ENCODE measurements at regions not wholly inside any gene's neighbourhood (a gene's known extent, or its start where the extent isn't known, plus 50 kb on each side); places are given as distances from the start of the nearest gene placed in this dataset.

DNA sequence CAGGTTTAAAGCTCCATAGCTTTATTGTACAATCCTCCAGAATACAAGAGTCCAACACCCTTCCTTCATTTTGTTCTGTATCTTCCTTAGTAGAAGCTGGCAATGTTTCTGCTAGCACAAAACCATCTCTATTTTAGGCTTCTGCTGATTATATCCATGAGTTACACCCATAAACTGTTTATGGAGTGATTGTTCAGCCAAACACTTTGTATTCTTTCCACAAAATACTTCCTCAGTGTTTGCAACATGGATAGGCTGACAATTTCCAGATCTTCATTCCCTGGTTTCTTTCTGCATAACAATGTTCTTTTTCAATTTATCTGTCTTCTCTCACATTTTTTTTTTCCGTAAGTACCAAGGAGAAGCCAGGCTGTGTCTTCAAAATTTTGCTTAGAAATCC is 839.9 kb upstream of the CDH8 start:
- no peak overlapping the region for H3K4me3 ChIP-seq
- intact Hi-C loops (cut with DNase I; ENCODE audit: low total_unique reads) = no loop called here
- DNase-seq = no peak

DNA sequence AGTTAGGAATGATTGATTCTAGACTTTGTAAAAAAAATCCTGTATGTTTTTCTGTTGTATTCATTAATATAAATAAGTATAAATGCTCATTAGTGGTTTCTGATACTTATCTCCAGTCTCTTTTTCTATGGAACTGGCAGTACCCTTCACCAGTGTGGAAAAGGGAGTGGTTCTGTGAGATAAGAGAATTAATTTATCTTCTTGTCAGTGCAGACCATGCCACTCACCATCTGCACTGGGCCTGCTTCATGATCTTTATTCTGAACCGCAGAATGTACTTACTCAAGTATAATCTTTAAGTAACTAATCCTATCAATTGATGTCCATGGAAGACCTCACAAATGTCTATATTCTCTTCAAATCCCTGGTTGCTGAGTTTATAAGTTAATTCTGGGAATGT is 836.1 kb upstream of the CDH8 start:
- Histone ChIP-seq H3K27ac (no peak overlapping the region), H3K4me3 (no peak overlapping the region), H3K36me3 (no peaks in the 10 kb centered on the region), H3K27me3 (no peaks in the 10 kb centered on the region), H3K9me3 (no peaks in the 10 kb centered on the region), H3K4me1 (no peaks in the 10 kb centered on the region)
- intact Hi-C loops (cut with DNase I; ENCODE audit: low total_unique reads) = no loop called here
- TF ChIP-seq, protein P1, sequence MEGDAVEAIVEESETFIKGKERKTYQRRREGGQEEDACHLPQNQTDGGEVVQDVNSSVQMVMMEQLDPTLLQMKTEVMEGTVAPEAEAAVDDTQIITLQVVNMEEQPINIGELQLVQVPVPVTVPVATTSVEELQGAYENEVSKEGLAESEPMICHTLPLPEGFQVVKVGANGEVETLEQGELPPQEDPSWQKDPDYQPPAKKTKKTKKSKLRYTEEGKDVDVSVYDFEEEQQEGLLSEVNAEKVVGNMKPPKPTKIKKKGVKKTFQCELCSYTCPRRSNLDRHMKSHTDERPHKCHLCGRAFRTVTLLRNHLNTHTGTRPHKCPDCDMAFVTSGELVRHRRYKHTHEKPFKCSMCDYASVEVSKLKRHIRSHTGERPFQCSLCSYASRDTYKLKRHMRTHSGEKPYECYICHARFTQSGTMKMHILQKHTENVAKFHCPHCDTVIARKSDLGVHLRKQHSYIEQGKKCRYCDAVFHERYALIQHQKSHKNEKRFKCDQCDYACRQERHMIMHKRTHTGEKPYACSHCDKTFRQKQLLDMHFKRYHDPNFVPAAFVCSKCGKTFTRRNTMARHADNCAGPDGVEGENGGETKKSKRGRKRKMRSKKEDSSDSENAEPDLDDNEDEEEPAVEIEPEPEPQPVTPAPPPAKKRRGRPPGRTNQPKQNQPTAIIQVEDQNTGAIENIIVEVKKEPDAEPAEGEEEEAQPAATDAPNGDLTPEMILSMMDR (IDR thresholded peaks at IDR 0.05) = no peak
- no peak for TF ChIP-seq POLR2A (IDR thresholded peaks at IDR 0.05)
- no peak for DNase-seq

More for the DNA sequence above, 839.9 kb upstream of the CDH8 start:
- Histone ChIP-seq H3K27ac (no peak overlapping the region), H3K36me3 (no peaks in the 10 kb centered on the region), H3K27me3 (no peaks in the 10 kb centered on the region), H3K4me1 (no peaks in the 10 kb centered on the region), H3K9me3 (no peaks in the 10 kb centered on the region)
- TF ChIP-seq POLR2A (IDR thresholded peaks at IDR 0.05) = no peak
- TF ChIP-seq, protein P1 (IDR thresholded peaks at IDR 0.05) = no peak

DNA sequence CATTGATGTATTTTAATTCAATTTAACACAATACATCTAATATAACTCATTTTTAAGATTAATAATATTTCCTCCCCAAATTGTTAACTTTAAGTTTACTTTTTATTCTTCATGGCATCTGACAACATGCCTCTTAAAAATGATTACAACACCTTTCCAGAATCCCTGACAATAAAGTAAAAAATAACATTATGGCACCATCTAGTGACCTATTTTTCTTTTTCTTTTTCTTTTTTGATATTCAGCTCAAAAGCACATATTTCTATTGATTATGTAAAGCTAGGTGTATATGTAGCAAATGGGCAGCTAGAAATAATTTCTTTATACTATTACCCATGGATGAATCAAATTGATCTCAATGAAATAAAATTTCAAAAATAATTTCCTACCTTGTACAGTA is 834.3 kb upstream of the CDH8 start:
- no peaks in the 10 kb centered on the region for H3K36me3 ChIP-seq
- intact Hi-C loops (cut with DNase I; ENCODE audit: low total_unique reads) = no loop called here
- H3K27ac ChIP-seq = no peak overlapping the region
- H3K27me3 ChIP-seq = no peaks in the 10 kb centered on the region
- TF ChIP-seq, protein P1 (IDR thresholded peaks at IDR 0.05) = no peak
- no peak for DNase-seq
- no peak overlapping the region for H3K4me3 ChIP-seq
- H3K4me1 ChIP-seq = no peaks in the 10 kb centered on the region
- no peaks in the 10 kb centered on the region for H3K9me3 ChIP-seq

DNA sequence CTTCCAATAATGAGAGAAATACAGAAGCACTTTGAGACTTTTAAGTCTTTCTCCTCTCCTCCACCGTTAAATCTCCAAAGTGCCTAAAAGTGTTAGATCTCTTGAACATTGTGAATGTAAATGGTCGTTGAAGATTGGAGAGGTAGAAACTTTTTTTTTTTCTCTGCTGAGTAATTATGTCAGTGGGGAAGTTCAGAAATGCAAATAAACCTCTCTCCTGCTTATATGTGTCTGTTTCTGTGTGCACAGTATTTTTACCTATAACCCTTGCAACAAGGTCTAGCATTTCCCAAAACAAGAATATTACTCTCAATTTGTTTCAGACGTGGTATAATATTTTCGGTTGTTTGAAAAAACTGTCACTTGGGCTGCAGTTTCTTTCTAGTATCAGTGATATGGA is 833.6 kb upstream of the CDH8 start:
- TF ChIP-seq, protein P1 (IDR thresholded peaks at IDR 0.05) = no peak
- TF ChIP-seq POLR2A (IDR thresholded peaks at IDR 0.05) = no peak
- H3K4me1 ChIP-seq = no peaks in the 10 kb centered on the region
- intact Hi-C loops (cut with DNase I; ENCODE audit: low total_unique reads) = no loop called here
- DNase-seq = no peak
- no peak overlapping the region for H3K27ac ChIP-seq
- no peaks in the 10 kb centered on the region for H3K36me3 ChIP-seq
- no peak overlapping the region for H3K4me3 ChIP-seq
- H3K27me3 ChIP-seq = no peaks in the 10 kb centered on the region
- no peaks in the 10 kb centered on the region for H3K9me3 ChIP-seq

DNA sequence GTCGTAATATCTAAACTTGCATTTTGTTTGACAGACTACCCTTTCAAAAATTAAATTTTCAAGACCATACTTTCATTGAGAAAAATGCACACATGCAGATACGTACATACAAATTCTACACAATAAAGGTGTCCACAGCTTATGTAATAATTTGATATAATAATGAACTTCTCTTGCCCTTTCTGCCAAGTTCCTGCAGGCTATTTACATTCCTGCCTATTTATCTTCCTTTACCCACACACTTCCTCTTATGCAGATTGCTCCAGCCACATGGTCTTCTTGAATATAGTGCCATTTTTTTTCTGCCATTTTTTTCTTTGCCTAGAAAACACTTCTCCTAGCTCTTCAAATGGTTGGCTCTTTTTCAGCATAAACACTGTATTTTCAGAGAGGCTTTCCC is 826.9 kb upstream of the CDH8 start:
- Histone ChIP-seq H3K4me1 (no peaks in the 10 kb centered on the region), H3K27me3 (no peaks in the 10 kb centered on the region), H3K36me3 (no peaks in the 10 kb centered on the region), H3K9me3 (no peaks in the 10 kb centered on the region), H3K27ac (no peak overlapping the region), H3K4me3 (no peak overlapping the region)
- intact Hi-C loops (cut with DNase I; ENCODE audit: low total_unique reads) = no loop called here
- no peak for DNase-seq
- TF ChIP-seq, protein P1 (IDR thresholded peaks at IDR 0.05) = no peak

Measured in uterus (tissue), 3 donors.